ENCODE measurements at regions not wholly inside any gene's neighbourhood (a gene's known extent, or its start where the extent isn't known, plus 50 kb on each side); places are given as distances from the start of the nearest gene placed in this dataset.

DNA sequence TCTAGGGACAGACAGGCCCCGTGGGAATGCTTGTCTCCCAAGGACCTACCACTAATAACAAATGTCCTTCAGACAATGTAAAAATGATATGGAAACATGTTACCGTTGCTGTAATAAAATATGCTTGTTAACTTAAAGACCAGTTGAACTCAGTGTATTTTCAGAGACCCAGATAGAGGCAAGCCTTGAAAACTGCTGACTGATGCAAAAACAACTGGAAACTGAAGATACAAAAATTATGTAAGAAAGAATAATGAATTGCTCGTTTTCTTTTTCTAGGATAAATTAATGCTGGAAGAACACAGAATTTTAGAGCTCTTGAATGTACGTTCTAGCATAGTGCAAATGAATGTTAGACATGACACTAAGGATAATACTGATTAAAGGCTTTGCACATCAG is 311.5 kb upstream of the MAN1A1 start:
- Histone ChIP-seq H3K9ac (replicated peaks in 1 of 4; ENCODE audit: extremely low read depth in 1 of 4, low read depth in 3 of 4, low read length in 3 of 4) (no peak overlapping the region), H3K36me3 (ENCODE audit: control insufficient read depth in 2 of 4, insufficient read depth in 4 of 4, low read length in 3 of 4) (no peaks in the 10 kb centered on the region), H2BK5ac (ENCODE audit: low read depth, low read length) (no peak overlapping the region), H2BK12ac (ENCODE audit: low read depth, low read length) (no peak overlapping the region), H3K4me1 (replicated peaks in 1 of 4; ENCODE audit: control insufficient read depth in 3 of 4, insufficient read depth in 4 of 4, low read length in 3 of 4) (no peaks in the 10 kb centered on the region), H3K27ac (ENCODE audit: low read depth, low read length) (no peak overlapping the region), H3K4me2 (ENCODE audit: insufficient read depth in 1 of 2, low read depth in 2 of 2, low read length in 2 of 2) (no peak overlapping the region), H2BK20ac (ENCODE audit: low read length) (no peak overlapping the region), H3K4ac (replicated peaks; ENCODE audit: insufficient read length, low read depth, low read length) (no peak overlapping the region), H3K56ac (replicated peaks; ENCODE audit: insufficient read length, low read depth, low read length) (no peak overlapping the region), H3K9me3 (ENCODE audit: insufficient read depth in 2 of 2, low read depth in 1 of 2, low read length in 1 of 2) (peaks cover 0 to 8% of the 10 kb centered on the region in 2 experiments; a peak in 2 of 4 replicates), H4K20me1 (replicated peaks in 1 of 2; ENCODE audit: control insufficient read depth in 1 of 2, insufficient read depth in 2 of 2, low read length in 2 of 2) (no peaks in the 10 kb centered on the region), H3K18ac (ENCODE audit: extremely low read depth, low read length) (no peak overlapping the region), H3K4me3 (ENCODE audit: extremely low read depth in 1 of 4, insufficient read depth in 2 of 4, low read depth in 3 of 4, low read length in 4 of 4) (no peak overlapping the region), H3K23ac (ENCODE audit: insufficient read length) (no peak overlapping the region), H3K27me3 (replicated peaks in 1 of 4; ENCODE audit: control insufficient read depth in 3 of 4, extremely low read depth in 1 of 4, insufficient read depth in 3 of 4, low read length in 3 of 4) (no peaks in the 10 kb centered on the region), H3K79me2 (ENCODE audit: control insufficient read depth in 1 of 2, insufficient read depth in 2 of 2, low read length in 2 of 2) (no peaks in the 10 kb centered on the region), H3K14ac (ENCODE audit: insufficient read length) (no peak overlapping the region), H4K8ac (ENCODE audit: extremely low read depth, insufficient read depth, low read length) (no peak overlapping the region), H2AK5ac (ENCODE audit: low read depth, low read length) (no peak overlapping the region), H2BK15ac (ENCODE audit: low read length) (no peak overlapping the region), H3K23me2 (ENCODE audit: low read depth, low read length) (no peaks in the 10 kb centered on the region), H2AFZ (ENCODE audit: low read length) (no peak overlapping the region), H3K79me1 (ENCODE audit: low read depth, low read length) (no peaks in the 10 kb centered on the region), H2BK120ac (replicated peaks; ENCODE audit: low read depth, low read length) (no peak overlapping the region), H4K91ac (replicated peaks; ENCODE audit: insufficient read length, low read length) (no peak overlapping the region), H4K5ac (ENCODE audit: insufficient read length, low read depth, low read length) (no peak overlapping the region)
- ChIA-PET CTCF (ENCODE audit: partially characterized antibody) (no interaction called here), POLR2A (ENCODE audit: partially characterized antibody) (no interaction called here)
- WGBS, 2 experiments (ENCODE audit: extremely low coverage in 1 of 2, insufficient coverage in 1 of 2, insufficient read length in 1 of 2, insufficient replicate concordance in 2 of 2, low coverage in 1 of 2, low lambda C conversion rate in 2 of 2, missing lambda C conversion rate in 1 of 2) = 96% methylated on average over 4 of the region's 4 CpGs; no CpG with 5 or more reads in 1 of the 2 experiments
- no peak for FAIRE-seq
- DNase-seq (ENCODE audit: low read depth in 1 of 2, low spot score in 2 of 2) = no peak
- TF ChIP-seq, protein P1, sequence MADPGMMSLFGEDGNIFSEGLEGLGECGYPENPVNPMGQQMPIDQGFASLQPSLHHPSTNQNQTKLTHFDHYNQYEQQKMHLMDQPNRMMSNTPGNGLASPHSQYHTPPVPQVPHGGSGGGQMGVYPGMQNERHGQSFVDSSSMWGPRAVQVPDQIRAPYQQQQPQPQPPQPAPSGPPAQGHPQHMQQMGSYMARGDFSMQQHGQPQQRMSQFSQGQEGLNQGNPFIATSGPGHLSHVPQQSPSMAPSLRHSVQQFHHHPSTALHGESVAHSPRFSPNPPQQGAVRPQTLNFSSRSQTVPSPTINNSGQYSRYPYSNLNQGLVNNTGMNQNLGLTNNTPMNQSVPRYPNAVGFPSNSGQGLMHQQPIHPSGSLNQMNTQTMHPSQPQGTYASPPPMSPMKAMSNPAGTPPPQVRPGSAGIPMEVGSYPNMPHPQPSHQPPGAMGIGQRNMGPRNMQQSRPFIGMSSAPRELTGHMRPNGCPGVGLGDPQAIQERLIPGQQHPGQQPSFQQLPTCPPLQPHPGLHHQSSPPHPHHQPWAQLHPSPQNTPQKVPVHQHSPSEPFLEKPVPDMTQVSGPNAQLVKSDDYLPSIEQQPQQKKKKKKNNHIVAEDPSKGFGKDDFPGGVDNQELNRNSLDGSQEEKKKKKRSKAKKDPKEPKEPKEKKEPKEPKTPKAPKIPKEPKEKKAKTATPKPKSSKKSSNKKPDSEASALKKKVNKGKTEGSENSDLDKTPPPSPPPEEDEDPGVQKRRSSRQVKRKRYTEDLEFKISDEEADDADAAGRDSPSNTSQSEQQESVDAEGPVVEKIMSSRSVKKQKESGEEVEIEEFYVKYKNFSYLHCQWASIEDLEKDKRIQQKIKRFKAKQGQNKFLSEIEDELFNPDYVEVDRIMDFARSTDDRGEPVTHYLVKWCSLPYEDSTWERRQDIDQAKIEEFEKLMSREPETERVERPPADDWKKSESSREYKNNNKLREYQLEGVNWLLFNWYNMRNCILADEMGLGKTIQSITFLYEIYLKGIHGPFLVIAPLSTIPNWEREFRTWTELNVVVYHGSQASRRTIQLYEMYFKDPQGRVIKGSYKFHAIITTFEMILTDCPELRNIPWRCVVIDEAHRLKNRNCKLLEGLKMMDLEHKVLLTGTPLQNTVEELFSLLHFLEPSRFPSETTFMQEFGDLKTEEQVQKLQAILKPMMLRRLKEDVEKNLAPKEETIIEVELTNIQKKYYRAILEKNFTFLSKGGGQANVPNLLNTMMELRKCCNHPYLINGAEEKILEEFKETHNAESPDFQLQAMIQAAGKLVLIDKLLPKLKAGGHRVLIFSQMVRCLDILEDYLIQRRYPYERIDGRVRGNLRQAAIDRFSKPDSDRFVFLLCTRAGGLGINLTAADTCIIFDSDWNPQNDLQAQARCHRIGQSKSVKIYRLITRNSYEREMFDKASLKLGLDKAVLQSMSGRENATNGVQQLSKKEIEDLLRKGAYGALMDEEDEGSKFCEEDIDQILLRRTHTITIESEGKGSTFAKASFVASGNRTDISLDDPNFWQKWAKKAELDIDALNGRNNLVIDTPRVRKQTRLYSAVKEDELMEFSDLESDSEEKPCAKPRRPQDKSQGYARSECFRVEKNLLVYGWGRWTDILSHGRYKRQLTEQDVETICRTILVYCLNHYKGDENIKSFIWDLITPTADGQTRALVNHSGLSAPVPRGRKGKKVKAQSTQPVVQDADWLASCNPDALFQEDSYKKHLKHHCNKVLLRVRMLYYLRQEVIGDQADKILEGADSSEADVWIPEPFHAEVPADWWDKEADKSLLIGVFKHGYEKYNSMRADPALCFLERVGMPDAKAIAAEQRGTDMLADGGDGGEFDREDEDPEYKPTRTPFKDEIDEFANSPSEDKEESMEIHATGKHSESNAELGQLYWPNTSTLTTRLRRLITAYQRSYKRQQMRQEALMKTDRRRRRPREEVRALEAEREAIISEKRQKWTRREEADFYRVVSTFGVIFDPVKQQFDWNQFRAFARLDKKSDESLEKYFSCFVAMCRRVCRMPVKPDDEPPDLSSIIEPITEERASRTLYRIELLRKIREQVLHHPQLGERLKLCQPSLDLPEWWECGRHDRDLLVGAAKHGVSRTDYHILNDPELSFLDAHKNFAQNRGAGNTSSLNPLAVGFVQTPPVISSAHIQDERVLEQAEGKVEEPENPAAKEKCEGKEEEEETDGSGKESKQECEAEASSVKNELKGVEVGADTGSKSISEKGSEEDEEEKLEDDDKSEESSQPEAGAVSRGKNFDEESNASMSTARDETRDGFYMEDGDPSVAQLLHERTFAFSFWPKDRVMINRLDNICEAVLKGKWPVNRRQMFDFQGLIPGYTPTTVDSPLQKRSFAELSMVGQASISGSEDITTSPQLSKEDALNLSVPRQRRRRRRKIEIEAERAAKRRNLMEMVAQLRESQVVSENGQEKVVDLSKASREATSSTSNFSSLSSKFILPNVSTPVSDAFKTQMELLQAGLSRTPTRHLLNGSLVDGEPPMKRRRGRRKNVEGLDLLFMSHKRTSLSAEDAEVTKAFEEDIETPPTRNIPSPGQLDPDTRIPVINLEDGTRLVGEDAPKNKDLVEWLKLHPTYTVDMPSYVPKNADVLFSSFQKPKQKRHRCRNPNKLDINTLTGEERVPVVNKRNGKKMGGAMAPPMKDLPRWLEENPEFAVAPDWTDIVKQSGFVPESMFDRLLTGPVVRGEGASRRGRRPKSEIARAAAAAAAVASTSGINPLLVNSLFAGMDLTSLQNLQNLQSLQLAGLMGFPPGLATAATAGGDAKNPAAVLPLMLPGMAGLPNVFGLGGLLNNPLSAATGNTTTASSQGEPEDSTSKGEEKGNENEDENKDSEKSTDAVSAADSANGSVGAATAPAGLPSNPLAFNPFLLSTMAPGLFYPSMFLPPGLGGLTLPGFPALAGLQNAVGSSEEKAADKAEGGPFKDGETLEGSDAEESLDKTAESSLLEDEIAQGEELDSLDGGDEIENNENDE (IDR thresholded peaks at IDR 0.05; ENCODE audit: insufficient replicate concordance, low read length) = no peak
